ENCODE measurements at regions not wholly inside any gene's neighbourhood (a gene's known extent, or its start where the extent isn't known, plus 50 kb on each side); places are given as distances from the start of the nearest gene placed in this dataset.
"Not testable (repeated sequence)": the region's sequence is repeated elsewhere in the genome, so short reads cannot be mapped to it uniquely, and the experiment has no call there.

DNA sequence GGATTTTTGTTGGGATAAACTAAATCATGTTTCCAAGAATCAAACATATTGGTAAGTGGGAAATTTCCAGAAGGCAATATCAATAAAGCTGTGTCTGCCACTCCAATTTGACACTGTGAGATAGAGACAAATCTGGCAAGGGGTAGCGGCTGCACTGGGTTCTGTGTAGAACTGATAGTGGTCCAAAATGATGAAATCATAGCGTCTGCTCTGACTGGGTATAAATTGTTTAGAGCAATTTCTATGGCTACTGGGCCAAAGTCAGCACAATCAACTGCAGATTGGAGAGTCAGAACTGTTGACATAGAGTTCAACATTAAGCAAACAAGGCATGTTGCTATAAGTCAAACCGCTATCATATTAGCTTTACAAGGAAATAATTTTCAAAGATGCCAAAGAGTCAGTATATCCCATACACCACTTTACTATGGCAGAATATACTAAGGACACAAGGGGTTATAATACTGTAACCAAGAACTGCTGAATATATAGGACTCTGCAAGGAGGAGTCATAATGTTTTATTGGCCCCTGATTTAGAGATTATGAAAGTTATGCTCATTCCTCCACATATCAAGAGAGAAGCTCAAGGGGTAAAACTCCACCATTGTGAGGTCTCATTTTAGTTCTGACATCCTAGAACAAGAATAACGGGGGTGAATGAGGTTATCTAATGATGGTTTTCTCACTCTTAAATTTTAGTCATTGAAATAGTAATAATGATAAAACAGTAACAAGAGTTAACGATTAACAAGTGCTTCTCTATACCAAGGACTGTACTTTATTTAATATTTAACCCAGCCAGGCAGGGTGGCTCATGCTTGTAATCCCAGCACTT, 309.7 kb upstream of the GADL1 start:
- no peak for DNase-seq (ENCODE audit: low read depth in 2 of 2)
- no peak overlapping the region for H3K4me3 ChIP-seq (replicated peaks in 1 of 2; ENCODE audit: low read depth in 2 of 2, low read length in 2 of 2)
- no peak for TF ChIP-seq CTCF (IDR thresholded peaks at IDR 0.05; ENCODE audit: low read depth, low read length)

DNA sequence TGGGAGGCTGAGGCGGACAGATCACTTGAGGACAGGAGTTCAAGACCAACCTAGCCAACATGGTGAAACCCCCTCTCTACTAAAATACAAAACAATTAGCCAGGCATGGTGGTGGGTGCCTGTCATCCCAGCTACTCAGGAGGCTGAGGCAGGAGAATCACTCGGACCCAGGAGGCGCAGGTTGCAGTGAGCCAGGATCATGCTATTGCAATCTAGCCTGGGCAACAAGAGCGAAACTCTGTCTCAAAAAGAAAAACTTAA, 310.3 kb upstream of the GADL1 start:
- DNase-seq (ENCODE audit: low read depth in 2 of 2): not testable (repeated sequence)

DNA sequence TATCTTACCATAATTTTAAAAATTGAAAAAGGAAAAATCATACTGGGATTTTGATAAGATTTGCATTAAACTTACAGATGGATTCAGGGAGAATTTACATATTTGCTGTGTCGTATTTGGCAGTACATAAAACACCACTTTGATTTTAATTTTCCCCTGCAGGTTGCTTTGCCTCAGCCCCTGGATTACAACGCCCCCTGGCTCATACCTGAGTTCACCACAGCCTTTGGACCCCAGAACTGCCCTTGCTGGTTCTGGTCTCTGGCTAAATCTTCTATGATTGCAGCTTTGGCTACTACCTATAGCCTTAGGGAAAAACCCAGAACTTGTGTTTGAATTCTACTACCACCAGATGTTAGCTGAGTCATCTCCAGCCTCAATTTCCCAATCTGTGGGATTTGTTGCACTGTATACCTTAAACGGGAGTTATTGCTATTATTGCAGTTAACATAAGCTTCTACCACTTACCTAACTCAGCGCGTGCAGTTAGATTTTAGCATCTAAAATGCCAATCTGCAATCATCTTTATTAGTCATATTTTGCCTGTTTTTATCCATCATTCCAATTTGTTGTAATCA, 315.7 kb upstream of the GADL1 start:
- TF ChIP-seq CTCF (IDR thresholded peaks at IDR 0.05; ENCODE audit: low read depth, low read length): no peak
- DNase-seq (ENCODE audit: low read depth in 2 of 2): peak in 1 of 2 donors; percentile 14
- H3K4me3 ChIP-seq (replicated peaks in 1 of 2; ENCODE audit: low read depth in 2 of 2, low read length in 2 of 2): no peak overlapping the region

More for the DNA sequence above, 310.3 kb upstream of the GADL1 start:
- not testable (repeated sequence) for H3K4me3 ChIP-seq (replicated peaks in 1 of 2; ENCODE audit: low read depth in 2 of 2, low read length in 2 of 2)

DNA sequence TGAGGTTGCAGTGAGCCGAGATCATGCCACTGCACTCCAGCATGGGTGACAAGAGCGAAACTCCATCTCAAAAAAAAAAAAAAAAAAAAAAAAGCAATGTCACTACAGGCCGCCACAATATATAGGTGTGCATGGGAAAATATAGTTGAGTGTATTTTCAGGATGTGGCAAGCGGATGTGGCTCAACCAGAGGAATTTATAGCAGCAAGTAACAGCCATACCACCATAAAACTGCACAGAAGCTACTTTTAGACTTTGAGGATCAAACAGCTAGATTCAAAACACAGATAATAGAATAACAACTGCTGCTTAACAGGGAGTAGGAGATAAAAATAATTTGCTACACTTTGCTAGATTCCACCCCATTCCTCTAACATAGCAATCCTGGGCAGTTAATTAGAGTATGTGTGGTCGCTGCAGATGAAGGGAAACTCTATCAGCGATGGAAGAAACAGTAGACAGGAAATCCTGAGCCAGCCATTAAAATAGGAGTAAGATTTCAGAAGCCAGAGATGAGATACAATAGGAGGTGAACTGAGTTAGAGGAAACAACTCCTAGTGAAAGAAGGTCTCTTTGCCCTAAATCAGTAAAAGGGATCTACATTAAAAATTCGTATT, 318.7 kb upstream of the STT3B start:
- no peak for TF ChIP-seq CTCF (IDR thresholded peaks at IDR 0.05; ENCODE audit: low read depth, low read length)
- DNase-seq (ENCODE audit: low read depth in 2 of 2): no peak
- H3K4me3 ChIP-seq (replicated peaks in 1 of 2; ENCODE audit: low read depth in 2 of 2, low read length in 2 of 2): no peak overlapping the region

DNA sequence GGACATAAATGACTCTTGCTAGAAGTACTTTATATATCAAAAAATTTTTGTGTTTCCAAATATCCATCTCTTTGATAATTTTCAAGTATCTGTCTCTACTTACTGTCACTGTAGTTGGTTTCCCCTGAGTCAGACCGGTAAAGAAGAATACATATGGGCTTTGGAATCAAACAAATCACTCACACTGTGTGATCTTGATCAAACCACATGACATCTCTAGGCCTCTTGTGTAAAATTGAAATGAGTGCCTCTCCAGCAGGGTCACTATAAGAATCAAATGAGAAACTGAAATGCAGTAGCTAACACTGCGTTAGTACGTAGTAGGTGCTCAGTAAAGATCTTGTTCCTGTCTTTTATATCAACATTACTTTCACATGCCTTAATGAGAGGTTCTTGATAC, 314.6 kb upstream of the STT3B start:
- no peak overlapping the region for H3K4me3 ChIP-seq (replicated peaks in 1 of 2; ENCODE audit: low read depth in 2 of 2, low read length in 2 of 2)
- no peak for DNase-seq (ENCODE audit: low read depth in 2 of 2)
- TF ChIP-seq CTCF (IDR thresholded peaks at IDR 0.05; ENCODE audit: low read depth, low read length): no peak

- no peak for TF ChIP-seq CTCF (IDR thresholded peaks at IDR 0.05; ENCODE audit: low read depth, low read length)
- H3K4me3 ChIP-seq (replicated peaks in 1 of 2; ENCODE audit: low read depth in 2 of 2, low read length in 2 of 2): no peak overlapping the region
- DNase-seq (ENCODE audit: low read depth in 2 of 2): peak in 1 of 2 donors; percentile 64
Observed at GRCh38 chr3:31219131-31219843, 313.4 kb upstream of the STT3B start.

DNA sequence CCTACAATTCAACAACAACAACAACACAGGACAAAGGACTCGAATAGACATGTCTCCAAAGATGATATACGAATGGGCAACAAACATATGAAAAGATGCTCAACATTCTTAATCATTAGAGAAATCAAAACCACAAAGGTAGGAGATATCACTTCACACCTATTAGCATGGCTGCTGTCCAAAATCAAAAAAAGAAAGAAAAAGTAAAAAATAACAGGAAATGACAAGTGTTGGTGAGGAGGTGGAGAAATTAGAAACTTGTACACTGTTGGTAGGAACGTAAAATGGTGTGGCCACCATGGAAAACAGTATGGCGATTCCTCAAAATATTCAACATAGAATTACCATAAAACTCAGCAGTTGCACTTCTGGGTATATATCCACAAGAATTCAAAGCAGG, 312.3 kb upstream of the STT3B start:
- TF ChIP-seq CTCF (IDR thresholded peaks at IDR 0.05; ENCODE audit: low read depth, low read length): no peak
- no peak overlapping the region for H3K4me3 ChIP-seq (replicated peaks in 1 of 2; ENCODE audit: low read depth in 2 of 2, low read length in 2 of 2)
- DNase-seq (ENCODE audit: low read depth in 2 of 2): no peak

All from cardiac fibroblast (primary cell).